ENCODE measurements at regions not wholly inside any gene's neighbourhood (a gene's known extent, or its start where the extent isn't known, plus 50 kb on each side); places are given as distances from the start of the nearest gene placed in this dataset.

GRCh38 chr12:43011383-43011926, 421.9 kb upstream of the PRICKLE1 start:
- no peak for DNase-seq (ENCODE audit: low spot score)

- no peak for DNase-seq (ENCODE audit: low spot score)
These were observed 420.3 kb upstream of the PRICKLE1 start for GRCh38 chr12:43009846-43010240.

DNA sequence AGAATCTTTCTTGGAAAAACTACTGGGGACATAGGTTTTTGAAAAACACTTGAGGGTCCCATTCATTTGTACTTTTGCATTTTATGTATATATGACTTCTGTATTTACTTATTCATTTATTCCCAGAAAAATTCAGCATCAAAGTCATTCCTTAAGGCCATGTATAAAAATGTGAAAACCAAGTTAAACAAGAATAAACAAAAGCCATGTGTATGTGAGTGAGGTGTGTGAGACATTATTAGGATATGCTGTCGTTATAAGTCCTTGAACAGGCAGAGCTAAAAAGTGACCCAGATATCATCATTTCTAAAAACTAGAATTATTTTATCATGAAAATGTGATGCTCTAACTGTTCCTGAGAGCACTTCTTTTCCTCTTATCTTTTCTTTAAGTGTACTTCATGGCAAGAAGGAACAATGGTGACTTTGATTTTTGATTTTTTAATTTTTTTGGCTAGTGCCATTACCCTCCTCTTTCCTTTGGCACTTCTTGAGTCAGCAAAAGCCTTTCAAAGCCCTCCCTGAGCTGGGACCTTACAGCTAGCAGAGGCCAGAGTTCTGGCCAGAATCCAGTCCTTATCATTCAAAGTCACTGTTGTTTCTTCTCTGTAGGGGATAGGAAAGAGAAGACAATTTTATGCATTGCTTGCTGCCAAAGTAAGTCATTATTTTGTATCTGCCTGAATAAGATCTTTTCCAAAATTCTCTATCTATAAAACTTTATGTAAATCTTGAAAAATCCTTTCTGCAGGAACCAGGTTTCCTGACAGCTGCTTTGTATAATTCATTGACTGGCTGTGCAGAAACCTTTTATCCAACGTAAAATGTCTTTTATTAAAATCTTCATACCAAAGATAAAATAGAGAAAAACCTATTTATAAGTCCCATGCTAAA, 419.7 kb upstream of the PRICKLE1 start:
- DNase-seq (ENCODE audit: low spot score): peak; percentile 62

DNA sequence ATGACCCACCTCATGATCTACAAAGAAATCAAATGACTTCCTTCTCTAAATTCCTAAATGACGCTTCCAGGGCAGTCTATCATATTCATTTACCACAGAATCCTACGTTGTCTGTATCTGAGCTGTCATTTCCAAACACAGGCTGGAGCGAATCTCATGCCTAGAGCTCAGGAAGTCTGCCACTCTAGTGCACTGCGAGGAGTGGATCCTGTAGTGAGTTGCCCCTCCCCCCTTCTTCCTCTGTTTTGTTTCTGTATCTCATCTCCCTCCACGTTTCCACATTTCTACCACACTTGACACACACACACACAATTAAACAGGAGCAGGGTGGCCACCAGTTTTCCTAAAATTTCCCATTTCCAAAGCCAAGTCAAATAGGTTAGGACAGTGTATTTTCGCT, 415.4 kb upstream of the PRICKLE1 start:
- no peak for DNase-seq (ENCODE audit: low spot score)

DNA sequence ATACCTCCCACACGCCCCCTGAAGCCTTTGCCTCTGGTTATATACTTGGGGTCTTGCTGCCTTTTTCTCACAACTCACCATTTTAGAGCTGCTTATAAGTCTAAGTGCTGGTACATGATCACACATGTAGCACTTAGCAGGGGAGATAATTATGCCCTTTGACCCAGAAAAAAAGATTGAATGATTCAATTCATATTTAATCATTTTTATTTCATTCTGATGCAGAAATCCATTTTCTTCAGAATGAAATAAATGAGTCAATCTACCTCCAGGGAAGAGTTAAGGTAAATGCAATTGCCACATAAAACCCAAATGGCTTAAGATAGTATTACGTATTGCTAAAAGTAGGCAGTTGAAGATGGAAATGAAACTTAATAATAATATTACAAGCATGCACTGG, 414.6 kb upstream of the PRICKLE1 start:
- no peak for DNase-seq (ENCODE audit: low spot score)

DNA sequence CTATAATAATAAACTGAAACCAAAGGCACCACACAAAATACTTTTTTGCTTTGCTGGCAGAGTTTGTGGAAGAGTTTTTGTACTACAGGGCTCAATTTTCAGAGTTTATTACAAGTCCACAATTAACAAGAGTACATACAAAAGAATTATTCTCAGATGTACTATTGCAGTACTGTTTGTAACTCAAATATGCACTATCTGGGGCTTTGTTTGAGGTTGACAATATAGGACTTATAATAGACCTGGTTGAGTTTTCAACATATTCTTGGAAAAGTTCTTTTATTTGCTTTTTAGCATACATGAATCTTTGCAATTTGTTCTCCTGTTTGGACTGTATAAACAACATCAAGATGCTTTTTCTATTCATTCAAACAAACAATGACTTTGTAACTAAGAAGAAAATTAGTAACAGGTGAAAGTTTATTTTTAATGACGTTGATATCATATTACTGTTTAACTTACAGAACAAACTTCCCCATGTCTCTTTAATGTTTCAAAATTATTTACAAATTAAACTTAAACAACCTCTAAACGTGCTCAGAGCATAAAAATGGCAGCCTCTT, 407.4 kb upstream of the PRICKLE1 start:
- no peak for DNase-seq (ENCODE audit: low spot score)

DNA sequence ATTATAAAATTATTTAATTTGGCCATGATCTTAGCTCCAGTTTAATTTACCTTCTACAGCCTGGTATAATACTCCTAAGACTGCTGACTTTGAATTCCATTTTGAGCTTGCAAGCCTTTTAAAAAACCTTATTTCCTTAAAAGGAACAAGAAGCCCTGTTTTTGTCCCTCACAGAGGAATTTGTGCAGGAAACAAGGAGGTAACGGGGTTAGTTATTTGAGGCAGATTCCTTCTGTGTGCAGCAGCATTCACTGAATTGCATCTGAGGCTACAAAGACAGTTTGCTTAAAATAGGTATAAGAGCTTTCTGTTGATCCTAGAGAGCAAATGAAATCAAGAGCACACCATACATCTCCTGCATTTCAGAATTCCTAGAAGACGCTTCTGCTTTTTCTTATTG, 403.3 kb upstream of the PRICKLE1 start:
- DNase-seq (ENCODE audit: low spot score): no peak

- no peak for DNase-seq (ENCODE audit: low spot score)
These were observed 400.8 kb upstream of the PRICKLE1 start for GRCh38 chr12:42990387-42990786.

DNA sequence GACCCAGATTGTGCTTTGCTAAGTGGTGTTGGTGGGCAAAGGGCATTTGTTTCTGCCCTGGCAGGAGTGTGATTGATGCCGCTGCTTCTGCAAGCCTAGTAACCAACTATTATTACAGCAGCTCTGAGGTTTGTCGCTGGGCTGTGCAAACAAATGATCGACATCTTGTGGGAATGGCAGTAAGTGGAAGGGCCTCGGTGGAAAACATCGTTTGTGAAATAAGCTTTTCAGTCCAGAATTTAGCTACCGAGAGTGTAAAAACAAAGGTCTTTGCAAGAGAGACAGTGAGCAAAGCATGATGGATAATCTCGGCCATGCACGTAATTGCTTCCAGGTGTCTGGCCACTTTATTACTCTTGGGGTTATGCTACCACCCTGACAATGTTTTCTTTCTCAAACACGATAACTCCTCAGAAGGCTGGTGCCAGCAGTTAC, 397.7 kb upstream of the PRICKLE1 start:
- DNase-seq (ENCODE audit: low spot score): no peak

DNA sequence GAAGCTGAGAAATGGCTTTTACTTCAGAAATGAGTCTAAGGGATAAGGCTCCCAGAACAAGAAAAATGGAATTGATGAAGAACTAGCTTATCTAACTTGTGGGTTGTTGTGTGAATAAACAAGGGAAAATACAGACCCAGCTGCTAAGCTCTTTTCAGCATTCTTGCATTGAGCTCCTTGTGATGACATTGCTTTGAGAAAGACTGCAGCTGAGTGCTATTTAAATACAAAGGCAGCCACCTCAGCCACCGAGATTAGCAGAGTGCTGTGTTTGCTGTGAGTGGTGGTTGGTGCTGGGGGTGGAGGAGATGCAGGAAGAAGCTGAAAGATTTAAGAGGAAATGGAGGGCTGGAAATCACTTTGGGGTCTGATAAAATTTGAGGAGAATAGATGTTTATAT, 396.0 kb upstream of the PRICKLE1 start:
- DNase-seq (ENCODE audit: low spot score): no peak

GRCh38 chr12:42982828-42983227, 393.3 kb upstream of the PRICKLE1 start:
- no peak for DNase-seq (ENCODE audit: low spot score)

DNA sequence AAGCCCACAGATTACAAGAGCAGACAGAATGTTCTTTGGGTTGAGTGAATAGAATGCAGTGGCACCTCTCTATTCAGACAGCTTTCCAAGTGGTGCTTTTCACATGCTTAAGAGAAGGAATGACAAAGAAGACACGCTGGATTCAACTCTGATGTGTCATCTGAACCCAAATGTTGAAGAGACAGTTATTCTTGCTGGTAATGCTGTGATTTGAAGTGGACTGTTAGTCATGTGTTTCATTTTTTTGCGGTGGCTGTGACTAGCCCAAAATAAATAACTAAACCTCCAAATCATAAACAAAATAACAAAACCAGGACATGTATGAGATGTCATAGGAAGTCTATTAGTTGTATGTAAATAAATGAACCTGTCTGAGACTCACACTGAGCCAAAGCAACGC, 391.8 kb upstream of the PRICKLE1 start:
- DNase-seq (ENCODE audit: low spot score): no peak

DNA sequence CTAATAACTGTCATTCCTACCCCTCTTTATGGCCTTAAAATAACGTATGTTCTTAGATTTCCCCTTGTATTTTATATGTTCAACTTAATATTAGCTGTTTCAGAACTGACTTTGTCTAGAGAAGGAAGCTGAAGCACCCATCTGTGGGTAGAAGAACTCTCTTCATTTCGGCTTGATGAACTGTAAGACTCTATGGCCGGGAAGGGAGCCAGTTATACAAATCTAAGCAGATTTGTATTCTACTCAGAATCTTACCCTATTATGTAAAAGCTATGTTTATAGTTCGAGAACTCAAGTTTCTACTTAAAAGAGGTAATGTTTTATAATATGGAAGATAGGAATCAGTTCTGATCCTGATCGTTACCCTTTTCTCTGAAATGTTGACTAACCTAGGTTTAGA, 390.9 kb upstream of the PRICKLE1 start:
- no peak for DNase-seq (ENCODE audit: low spot score)

DNA sequence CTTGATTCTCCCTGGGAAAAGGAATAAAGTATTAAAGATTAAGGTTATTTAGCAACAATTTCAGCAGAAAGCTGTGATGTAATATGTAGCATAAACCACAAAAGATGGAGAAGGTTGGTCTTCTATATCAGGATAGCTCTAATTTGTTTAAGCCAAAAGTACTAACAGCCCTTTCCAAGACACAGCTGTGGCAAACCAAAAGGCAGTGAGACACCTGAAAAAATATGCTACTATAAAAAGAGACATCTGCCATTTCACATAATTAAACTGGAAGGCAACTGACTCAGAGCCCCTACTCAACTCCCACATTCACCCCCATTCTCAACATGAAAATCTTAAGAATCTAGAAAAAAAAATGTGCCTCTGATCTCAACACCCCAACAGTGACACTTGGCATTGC, 390.2 kb upstream of the PRICKLE1 start:
- no peak for DNase-seq (ENCODE audit: low spot score)

- no peak for DNase-seq (ENCODE audit: low spot score)
These were observed 389.2 kb upstream of the PRICKLE1 start for GRCh38 chr12:42978708-42979107.

- DNase-seq (ENCODE audit: low spot score): no peak
These were observed 388.1 kb upstream of the PRICKLE1 start for GRCh38 chr12:42977451-42978230.

DNA sequence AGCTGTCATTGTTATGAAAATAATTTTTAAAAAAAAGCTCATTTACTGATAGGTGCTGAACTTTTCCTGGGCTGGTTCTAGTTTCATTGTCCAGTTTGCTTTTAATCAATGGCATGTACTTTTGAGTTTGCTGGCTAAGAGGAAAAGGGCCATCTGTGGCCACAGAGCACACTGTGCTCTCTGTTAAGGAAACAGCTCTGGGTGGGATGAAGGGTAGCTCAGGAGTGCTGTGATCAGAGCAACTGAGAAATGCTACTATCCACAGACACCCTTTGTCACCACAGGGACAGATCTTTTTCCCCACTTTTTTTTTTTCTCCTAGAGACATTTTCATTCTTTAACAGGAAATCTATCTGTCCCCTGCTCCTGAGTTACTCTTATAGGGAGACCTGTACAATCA, 387.1 kb upstream of the PRICKLE1 start:
- no peak for DNase-seq (ENCODE audit: low spot score)

DNA sequence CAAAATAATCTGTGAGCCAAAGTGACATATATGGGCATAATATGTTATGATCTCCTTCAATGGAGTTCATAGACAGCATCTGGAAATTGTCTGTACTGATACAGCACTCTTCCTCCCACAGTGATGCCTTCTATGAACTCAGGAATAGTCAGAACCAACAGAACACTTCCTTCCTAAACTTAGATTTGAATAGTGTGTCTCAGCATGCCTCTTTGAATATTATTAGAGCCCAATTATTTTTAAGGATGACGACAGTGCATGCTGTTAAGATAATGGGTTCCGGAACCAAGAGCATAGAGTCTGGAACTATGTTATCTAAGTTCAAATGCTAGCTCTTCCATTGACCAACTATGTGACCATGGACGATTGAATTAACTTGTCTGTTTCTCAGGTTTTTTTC, 386.6 kb upstream of the PRICKLE1 start:
- no peak for DNase-seq (ENCODE audit: low spot score)

- no peak for DNase-seq (ENCODE audit: low spot score)
These were observed 379.8 kb upstream of the PRICKLE1 start for GRCh38 chr12:42969355-42969754.

- no peak for DNase-seq (ENCODE audit: low spot score)
These were observed 378.9 kb upstream of the PRICKLE1 start for GRCh38 chr12:42968426-42968825.

- no peak for DNase-seq (ENCODE audit: low spot score)
These were observed 378.3 kb upstream of the PRICKLE1 start for GRCh38 chr12:42967850-42968249.

GRCh38 chr12:42963988-42964387, 374.4 kb upstream of the PRICKLE1 start:
- no peak for DNase-seq (ENCODE audit: low spot score)

GRCh38 chr12:42962384-42962783, 372.8 kb upstream of the PRICKLE1 start:
- DNase-seq (ENCODE audit: low spot score): no peak

Measured in COLO829 (cell line).